Natural killer cell (primary cell): ENCODE measurements at regions not wholly inside any gene's neighbourhood (a gene's known extent, or its start where the extent isn't known, plus 50 kb on each side); places are given as distances from the start of the nearest gene placed in this dataset.
"Not testable (repeated sequence)": the region's sequence is repeated elsewhere in the genome, so short reads cannot be mapped to it uniquely, and the experiment has no call there.

Source experiments
- ATAC-seq, 3 donors: fragments of 150-1000 bp in 2 of 3; fragments of 200-7000 bp in 1 of 3; cut with Tn5 transposase; 1 replicate in 1 of 3; 2 replicates in 2 of 3; pipeline ENCODE4 v1.10.0; 2021; ENCODE audit warnings: mild to moderate bottlenecking in 2 of 3, moderate library complexity in 2 of 3
- DNase-seq, 2 donors: peaks; one replicate each; pipeline versions ENCODE4 v3.0.0 to v3.0.0-alpha.2; 2013 to 2021; ENCODE audit warnings: mixed read lengths in 1 of 2
- H3K27ac ChIP-seq: one replicate; pipeline ENCODE4 v1.5.1; 2013; ENCODE audit warnings: mild to moderate bottlenecking, low read length
- H3K27me3 ChIP-seq: one replicate; pipeline ENCODE4 v1.6.1; 2013; ENCODE audit warnings: low read length; ENCODE audit not compliant: control insufficient read depth, insufficient read depth
- H3K36me3 ChIP-seq: one replicate; pipeline ENCODE4 v1.6.1; 2013; ENCODE audit warnings: low read length; ENCODE audit not compliant: control insufficient read depth, insufficient read depth
- H3K4me1 ChIP-seq: one replicate; pipeline ENCODE4 v1.6.1; 2013; ENCODE audit warnings: low read length; ENCODE audit not compliant: control insufficient read depth, insufficient read depth
- H3K4me3 ChIP-seq: one replicate; pipeline ENCODE4 v1.5.1; 2013; ENCODE audit warnings: low read length
- H3K9me3 ChIP-seq: one replicate; pipeline ENCODE4 v1.6.1; 2013; ENCODE audit warnings: low read length; ENCODE audit not compliant: control insufficient read depth, insufficient read depth
- H3K27ac Mint-ChIP-seq, 2 donors: one replicate each; pipeline ENCODE4 v1.8.0; 2022; ENCODE audit warnings: mild to moderate bottlenecking in 2 of 2, mixed read lengths in 2 of 2, moderate library complexity in 1 of 2
- H3K27me3 Mint-ChIP-seq, 2 donors: one replicate each; pipeline ENCODE4 v1.8.0; 2022; ENCODE audit warnings: low read depth in 2 of 2, mixed read lengths in 2 of 2
- H3K36me3 Mint-ChIP-seq: one replicate; pipeline ENCODE4 v1.8.0; 2022; ENCODE audit warnings: mixed read lengths
- H3K4me1 Mint-ChIP-seq, 2 donors: one replicate each; pipeline ENCODE4 v1.8.0; 2022; ENCODE audit warnings: mixed read lengths in 2 of 2
- H3K4me3 Mint-ChIP-seq: one replicate; pipeline ENCODE4 v1.8.0; 2022; ENCODE audit warnings: mild to moderate bottlenecking, moderate library complexity, mixed read lengths
- H3K9me3 Mint-ChIP-seq, 2 donors: one replicate each; pipeline ENCODE4 v1.8.0; 2022; ENCODE audit warnings: mixed read lengths in 2 of 2
- CTCF ChIP-seq: fragments of 200-600 bp; IDR thresholded peaks from one replicate; pipeline ENCODE4 v1.8.0; 2022; ENCODE audit warnings: antibody characterized with exemption
- WGBS: methylation state at CpG from one replicate; pipeline ENCODE4 v1.1.7; 2013; ENCODE audit warnings: missing lambda C conversion rate; ENCODE audit not compliant: insufficient coverage; 5-methylcytosine and 5-hydroxymethylcytosine counted together
- intact Hi-C: fragments of 100-400 bp; cut with micrococcal nuclease; formaldehyde crosslinking; loops from one replicate; pipeline ENCODE4 v1.14.2; 2022

GRCh38 chr17:70947215-70947614 is 777.9 kb downstream of the KCNJ2 start:
- no peak overlapping the region for H3K27ac Mint-ChIP-seq
- H3K27ac ChIP-seq, result no peak overlapping the region
- H3K9me3 ChIP-seq, result peaks cover 6% of the 10 kb centered on the region
- no peaks in the 10 kb centered on the region for H3K4me1 Mint-ChIP-seq
- intact Hi-C loops, result no loop called here
- H3K36me3 ChIP-seq, result no peaks in the 10 kb centered on the region
- H3K4me3 ChIP-seq, result no peak overlapping the region
- peaks cover 16 to 30% of the 10 kb centered on the region in 2 donors for H3K9me3 Mint-ChIP-seq
- H3K27me3 Mint-ChIP-seq, result no peaks in the 10 kb centered on the region
- no peaks in the 10 kb centered on the region for H3K27me3 ChIP-seq
- WGBS, result 94% methylated on average over 1 of the region's 2 CpGs
- no peak for TF ChIP-seq CTCF
- no peaks in the 10 kb centered on the region for H3K36me3 Mint-ChIP-seq
- DNase-seq (no peak), ATAC-seq (no peak)
- H3K4me1 ChIP-seq, result no peaks in the 10 kb centered on the region
- no peak overlapping the region for H3K4me3 Mint-ChIP-seq

- Histone ChIP-seq H3K36me3 (no peaks in the 10 kb centered on the region), H3K9me3 (peaks cover 6% of the 10 kb centered on the region), H3K4me1 (no peaks in the 10 kb centered on the region), H3K4me3 (no peak overlapping the region), H3K27ac (no peak overlapping the region), H3K27me3 (no peaks in the 10 kb centered on the region)
- no peak for TF ChIP-seq CTCF
- Mint-ChIP-seq H3K9me3 (peaks cover 19 to 37% of the 10 kb centered on the region in 2 donors), H3K4me1 (no peaks in the 10 kb centered on the region), H3K27me3 (no peaks in the 10 kb centered on the region), H3K27ac (no peak overlapping the region), H3K36me3 (no peaks in the 10 kb centered on the region), H3K4me3 (no peak overlapping the region)
- 91% methylated on average over 17 of the region's 17 CpGs for WGBS
- intact Hi-C loops, result no loop called here
- ATAC-seq (no peak), DNase-seq (no peak)
Measured at GRCh38 chr17:70947636-70948565, 778.6 kb downstream of the KCNJ2 start.

GRCh38 chr17:70953140-70953539 is 783.8 kb downstream of the KCNJ2 start:
- H3K27ac Mint-ChIP-seq, H3K27me3 ChIP-seq, intact Hi-C loops, H3K36me3 ChIP-seq, H3K4me1 ChIP-seq, H3K36me3 Mint-ChIP-seq, ATAC-seq, H3K4me1 Mint-ChIP-seq, H3K27ac ChIP-seq, H3K9me3 ChIP-seq, DNase-seq, H3K27me3 Mint-ChIP-seq, H3K4me3 ChIP-seq, H3K4me3 Mint-ChIP-seq: not testable (repeated sequence)
- 94% methylated on average over 1 of the region's 1 CpG for WGBS
- peaks cover 19 to 24% of the 10 kb centered on the region in 2 donors for H3K9me3 Mint-ChIP-seq

- intact Hi-C loops, result no loop called here
- Histone ChIP-seq H3K36me3 (no peaks in the 10 kb centered on the region), H3K27me3 (no peaks in the 10 kb centered on the region), H3K4me3 (no peak overlapping the region), H3K9me3 (no peaks in the 10 kb centered on the region), H3K4me1 (no peaks in the 10 kb centered on the region), H3K27ac (no peak overlapping the region)
- no peaks in the 10 kb centered on the region for H3K36me3 Mint-ChIP-seq
- no peaks in the 10 kb centered on the region for H3K27me3 Mint-ChIP-seq
- no peak for TF ChIP-seq CTCF
- no peaks in the 10 kb centered on the region for H3K4me1 Mint-ChIP-seq
- DNase-seq (no peak), ATAC-seq (no peak)
- H3K9me3 Mint-ChIP-seq, result peaks cover 14 to 16% of the 10 kb centered on the region in 2 donors
- no peak overlapping the region for H3K27ac Mint-ChIP-seq
- H3K4me3 Mint-ChIP-seq, result no peak overlapping the region
- 82% methylated on average over 7 of the region's 7 CpGs for WGBS
Measured at GRCh38 chr17:70955441-70955840, 786.1 kb downstream of the KCNJ2 start.
